Endodermal cell (in vitro differentiated cells): ENCODE measurements at regions not wholly inside any gene's neighbourhood (a gene's known extent, or its start where the extent isn't known, plus 50 kb on each side); places are given as distances from the start of the nearest gene placed in this dataset.
A peak's percentile ranks its signal among the peaks of the same experiment; 100 is the strongest.

Experiments used
- DNase-seq: peaks from one replicate; pipeline ENCODE4 v3.0.0-alpha.2; 2017
- H3K27ac ChIP-seq: 2 replicates; pipeline ENCODE4 v1.5.1; 2013; ENCODE audit warnings: mild to moderate bottlenecking, low read depth, low read length, moderate library complexity
- H3K27me3 ChIP-seq: 2 replicates; pipeline ENCODE4 v1.6.1; 2013; ENCODE audit warnings: mild to moderate bottlenecking, low read length, moderate library complexity; ENCODE audit not compliant: insufficient read depth, control insufficient read depth, poor library complexity, severe bottlenecking
- H3K36me3 ChIP-seq: 2 replicates; pipeline ENCODE4 v1.7.0; 2013; ENCODE audit warnings: mild to moderate bottlenecking, low read length, moderate library complexity; ENCODE audit not compliant: control insufficient read depth, insufficient read depth
- H3K4me1 ChIP-seq: one replicate; pipeline ENCODE4 v1.7.0; 2013; ENCODE audit warnings: low read length; ENCODE audit not compliant: control insufficient read depth, insufficient read depth
- H3K4me3 ChIP-seq: 2 replicates; pipeline ENCODE4 v1.5.1; 2013; ENCODE audit warnings: mild to moderate bottlenecking, low read length, moderate library complexity
- H3K9ac ChIP-seq: 2 replicates; pipeline ENCODE4 v1.6.1; 2013; ENCODE audit warnings: mild to moderate bottlenecking, low read length, moderate library complexity; ENCODE audit not compliant: poor library complexity, severe bottlenecking; ENCODE audit errors: extremely low read depth
- H3K9me3 ChIP-seq: 2 replicates; pipeline ENCODE4 v1.6.1; 2013; ENCODE audit warnings: mild to moderate bottlenecking, low read length, moderate library complexity; ENCODE audit not compliant: control insufficient read depth
- H3K27ac Mint-ChIP-seq: 2 replicates; pipeline ENCODE4 v1.8.0; 2020; ENCODE audit warnings: mixed read lengths
- H3K27me3 Mint-ChIP-seq: 2 replicates; pipeline ENCODE4 v1.8.0; 2021; ENCODE audit warnings: mild to moderate bottlenecking, mixed read lengths; ENCODE audit not compliant: insufficient read depth
- H3K36me3 Mint-ChIP-seq: 2 replicates; pipeline ENCODE4 v1.8.0; 2020; ENCODE audit warnings: low read depth, mixed read lengths
- H3K4me1 Mint-ChIP-seq: 2 replicates; pipeline ENCODE4 v1.8.0; 2020; ENCODE audit warnings: mixed read lengths
- H3K4me3 Mint-ChIP-seq: 2 replicates; pipeline ENCODE4 v1.8.0; 2020; ENCODE audit warnings: mild to moderate bottlenecking, moderate library complexity, mixed read lengths
- H3K9me3 Mint-ChIP-seq: 2 replicates; pipeline ENCODE4 v1.8.0; 2020; ENCODE audit warnings: mild to moderate bottlenecking, mixed read lengths
- WGBS, 2 experiments: methylation state at CpG; one replicate each; pipeline versions ENCODE4 v1.1.5 to v1.1.7; 2013; ENCODE audit warnings: missing lambda C conversion rate in 2 of 2, mixed read lengths in 1 of 2; ENCODE audit not compliant: insufficient coverage in 1 of 2, insufficient read length in 1 of 2; 5-methylcytosine and 5-hydroxymethylcytosine counted together
- TF ChIP-seq, protein P1 (sequence below): fragments of 200-600 bp; sonication (generic); conservative IDR thresholded peaks from 2 replicates; pipeline ENCODE4 v1.5.0; 2021; ENCODE audit warnings: antibody characterized with exemption, mild to moderate bottlenecking

DNA sequence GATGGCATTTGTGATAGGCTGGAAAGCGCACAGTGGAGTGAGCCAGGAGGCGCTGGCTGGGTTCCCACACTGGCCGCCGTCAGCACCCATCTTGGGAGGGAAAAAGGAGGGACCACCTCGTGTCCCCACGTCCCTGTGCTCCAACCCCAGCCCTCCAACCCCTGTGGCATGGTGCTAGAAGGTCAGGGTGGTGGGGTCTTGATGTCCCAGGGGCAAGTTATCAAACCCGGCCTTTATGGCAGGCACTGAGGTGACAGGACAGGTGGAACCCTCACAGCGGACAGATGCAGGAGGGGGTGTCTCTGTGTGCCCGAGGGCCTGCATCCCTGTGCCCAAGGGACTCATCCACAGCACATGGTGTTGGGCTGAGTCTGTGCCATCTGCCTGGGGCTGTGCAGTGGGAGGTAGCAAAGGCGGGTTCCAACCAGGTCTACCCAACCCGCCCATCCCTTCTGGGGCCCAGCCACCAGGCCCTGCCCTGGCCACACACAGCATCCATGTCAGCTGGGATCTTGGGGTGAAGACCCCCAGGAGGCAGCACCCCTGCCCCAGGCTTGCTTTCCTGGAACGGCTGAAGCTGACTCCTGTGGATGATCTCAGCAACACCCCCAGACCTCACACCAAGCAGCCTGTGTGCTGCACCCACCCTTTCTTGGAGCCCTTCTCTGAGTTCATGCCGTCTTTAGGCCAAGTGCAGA, 246.1 kb downstream of the NDUFA10 start:
- no peak overlapping the region for H3K27ac ChIP-seq
- Mint-ChIP-seq H3K4me3 (no peak overlapping the region), H3K4me1 (no peaks in the 10 kb centered on the region), H3K27ac (no peak overlapping the region), H3K27me3 (peaks cover 5% of the 10 kb centered on the region), H3K36me3 (no peaks in the 10 kb centered on the region), H3K9me3 (peaks cover 7% of the 10 kb centered on the region)
- H3K4me1 ChIP-seq, result no peaks in the 10 kb centered on the region
- no peaks in the 10 kb centered on the region for H3K9me3 ChIP-seq
- H3K36me3 ChIP-seq, result no peaks in the 10 kb centered on the region
- 92 to 100% methylated on average over 6 to 13 of the region's 13 CpGs for WGBS, 2 experiments
- DNase-seq, result peak; percentile 26
- no peak overlapping the region for H3K9ac ChIP-seq
- H3K4me3 ChIP-seq, result no peak overlapping the region
- H3K27me3 ChIP-seq, result no peaks in the 10 kb centered on the region
- TF ChIP-seq, protein P1, sequence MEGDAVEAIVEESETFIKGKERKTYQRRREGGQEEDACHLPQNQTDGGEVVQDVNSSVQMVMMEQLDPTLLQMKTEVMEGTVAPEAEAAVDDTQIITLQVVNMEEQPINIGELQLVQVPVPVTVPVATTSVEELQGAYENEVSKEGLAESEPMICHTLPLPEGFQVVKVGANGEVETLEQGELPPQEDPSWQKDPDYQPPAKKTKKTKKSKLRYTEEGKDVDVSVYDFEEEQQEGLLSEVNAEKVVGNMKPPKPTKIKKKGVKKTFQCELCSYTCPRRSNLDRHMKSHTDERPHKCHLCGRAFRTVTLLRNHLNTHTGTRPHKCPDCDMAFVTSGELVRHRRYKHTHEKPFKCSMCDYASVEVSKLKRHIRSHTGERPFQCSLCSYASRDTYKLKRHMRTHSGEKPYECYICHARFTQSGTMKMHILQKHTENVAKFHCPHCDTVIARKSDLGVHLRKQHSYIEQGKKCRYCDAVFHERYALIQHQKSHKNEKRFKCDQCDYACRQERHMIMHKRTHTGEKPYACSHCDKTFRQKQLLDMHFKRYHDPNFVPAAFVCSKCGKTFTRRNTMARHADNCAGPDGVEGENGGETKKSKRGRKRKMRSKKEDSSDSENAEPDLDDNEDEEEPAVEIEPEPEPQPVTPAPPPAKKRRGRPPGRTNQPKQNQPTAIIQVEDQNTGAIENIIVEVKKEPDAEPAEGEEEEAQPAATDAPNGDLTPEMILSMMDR, result no peak

DNA sequence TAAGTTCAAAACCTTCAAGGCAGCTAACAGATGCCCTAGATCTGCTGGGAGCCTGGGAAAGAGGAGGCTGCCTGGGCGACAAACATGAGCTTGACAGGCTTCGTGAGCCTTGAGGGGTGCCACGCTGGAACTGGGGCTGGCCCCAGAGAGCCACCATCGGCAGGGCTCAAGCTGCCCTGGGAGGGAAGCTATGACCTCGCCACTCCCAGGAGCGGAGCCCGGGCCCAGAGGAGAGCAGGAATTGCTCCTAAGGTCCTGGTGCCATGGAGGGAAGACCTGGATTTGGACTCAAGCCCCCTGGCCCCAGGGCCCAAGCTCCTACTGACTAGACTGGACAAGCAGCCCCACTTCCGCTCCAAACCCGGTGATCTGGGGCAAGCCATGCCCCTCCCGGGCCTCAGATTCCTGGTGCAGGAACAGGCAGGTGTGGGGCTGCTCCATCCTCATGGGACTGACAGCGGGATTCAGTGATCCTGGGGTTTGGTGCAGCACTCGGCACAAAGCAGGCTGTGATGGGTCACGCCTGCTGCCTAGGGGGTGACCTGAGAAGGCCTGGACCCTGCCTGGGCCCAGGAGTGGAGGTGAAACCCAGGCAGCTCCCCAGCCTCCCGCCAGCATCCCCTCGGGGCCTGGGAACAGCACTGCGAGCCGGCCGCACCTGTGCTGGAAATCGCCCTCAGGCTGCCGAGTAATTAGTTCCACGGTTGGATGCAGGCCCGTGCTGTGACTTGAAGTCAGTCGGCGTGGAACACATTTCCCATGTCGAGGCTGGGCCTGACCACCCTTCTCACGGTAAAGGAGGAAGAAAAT, 246.9 kb downstream of the NDUFA10 start:
- Mint-ChIP-seq H3K4me3 (no peak overlapping the region), H3K4me1 (no peaks in the 10 kb centered on the region), H3K27me3 (peaks cover 6% of the 10 kb centered on the region), H3K36me3 (no peaks in the 10 kb centered on the region), H3K9me3 (peaks cover 7% of the 10 kb centered on the region), H3K27ac (no peak overlapping the region)
- H3K4me1 ChIP-seq, result no peaks in the 10 kb centered on the region
- no peak overlapping the region for H3K9ac ChIP-seq
- no peaks in the 10 kb centered on the region for H3K36me3 ChIP-seq
- TF ChIP-seq, protein P1, result no peak
- peak; percentile 21 for DNase-seq
- WGBS, 2 experiments, result 90 to 91% methylated on average over 22 to 26 of the region's 26 CpGs
- H3K4me3 ChIP-seq, result no peak overlapping the region
- H3K27me3 ChIP-seq, result no peaks in the 10 kb centered on the region
- H3K9me3 ChIP-seq, result no peaks in the 10 kb centered on the region
- no peak overlapping the region for H3K27ac ChIP-seq

DNA sequence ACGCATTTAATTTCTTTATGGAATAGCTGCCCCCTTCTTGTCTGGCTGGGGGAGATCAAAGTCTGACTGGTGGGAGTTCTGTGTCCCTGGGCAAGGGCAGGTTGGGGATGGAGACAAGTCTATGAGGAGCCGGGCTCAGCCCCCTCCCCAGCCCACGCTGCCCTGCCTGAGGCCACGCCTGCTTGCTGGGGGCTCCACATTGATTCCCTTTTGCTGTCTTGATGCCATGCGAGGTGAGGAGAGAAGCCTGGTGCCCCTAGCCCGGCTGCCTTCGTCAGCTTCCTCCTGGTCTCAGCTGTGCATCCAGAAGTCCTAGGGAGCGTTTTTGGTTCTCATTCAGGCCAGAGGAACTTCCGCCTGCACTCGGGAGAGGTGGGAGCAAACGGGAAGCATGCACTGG, 247.9 kb downstream of the NDUFA10 start:
- DNase-seq, result no peak
- H3K27me3 Mint-ChIP-seq, result peaks cover 8% of the 10 kb centered on the region
- Histone ChIP-seq H3K36me3 (no peaks in the 10 kb centered on the region), H3K4me3 (no peak overlapping the region), H3K9me3 (no peaks in the 10 kb centered on the region), H3K9ac (no peak overlapping the region), H3K4me1 (no peaks in the 10 kb centered on the region), H3K27me3 (no peaks in the 10 kb centered on the region), H3K27ac (no peak overlapping the region)
- H3K4me3 Mint-ChIP-seq, result no peak overlapping the region
- H3K9me3 Mint-ChIP-seq, result peaks cover 15% of the 10 kb centered on the region
- H3K36me3 Mint-ChIP-seq, result no peaks in the 10 kb centered on the region
- no peaks in the 10 kb centered on the region for H3K4me1 Mint-ChIP-seq
- TF ChIP-seq, protein P1, result no peak
- H3K27ac Mint-ChIP-seq, result no peak overlapping the region
- WGBS, 2 experiments, result 91 to 92% methylated on average over 7 to 11 of the region's 11 CpGs
